B cell (primary cell): ENCODE measurements at regions not wholly inside any gene's neighbourhood (a gene's known extent, or its start where the extent isn't known, plus 50 kb on each side); places are given as distances from the start of the nearest gene placed in this dataset.

ENCODE experiments used
- EZH2 ChIP-seq: IDR thresholded peaks from 2 replicates; pipeline ENCODE4 v1.6.1; 2012; ENCODE audit warnings: borderline replicate concordance, low read depth, mild to moderate bottlenecking, moderate library complexity, low read length; ENCODE audit not compliant: insufficient read depth, poor library complexity, severe bottlenecking
- TF ChIP-seq, protein P1 (sequence below): fragments of 200-600 bp; IDR thresholded peaks from one replicate; pipeline ENCODE4 v1.8.0; 2022; ENCODE audit warnings: antibody characterized with exemption, mild to moderate bottlenecking

DNA sequence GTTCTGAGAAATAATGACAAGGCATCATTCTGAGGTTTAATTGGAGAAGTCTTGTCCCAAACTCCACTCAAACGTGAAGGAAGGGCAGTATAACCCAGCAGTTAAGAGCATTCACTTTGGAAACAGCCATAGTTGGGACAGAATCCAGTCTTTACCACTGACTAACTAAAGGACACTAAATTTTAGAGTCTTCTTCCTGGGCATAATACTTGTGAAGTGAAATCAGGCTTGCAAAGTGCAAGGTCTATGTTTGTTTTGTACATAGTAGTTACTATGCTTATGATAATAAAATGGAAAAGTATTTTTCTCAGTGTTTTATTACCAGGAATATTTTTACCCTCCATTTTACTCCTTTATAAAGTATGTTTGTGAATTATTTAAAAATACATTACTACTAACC is 748.2 kb upstream of the ID2 start:
- TF ChIP-seq EZH2 = no peak
- TF ChIP-seq, protein P1, sequence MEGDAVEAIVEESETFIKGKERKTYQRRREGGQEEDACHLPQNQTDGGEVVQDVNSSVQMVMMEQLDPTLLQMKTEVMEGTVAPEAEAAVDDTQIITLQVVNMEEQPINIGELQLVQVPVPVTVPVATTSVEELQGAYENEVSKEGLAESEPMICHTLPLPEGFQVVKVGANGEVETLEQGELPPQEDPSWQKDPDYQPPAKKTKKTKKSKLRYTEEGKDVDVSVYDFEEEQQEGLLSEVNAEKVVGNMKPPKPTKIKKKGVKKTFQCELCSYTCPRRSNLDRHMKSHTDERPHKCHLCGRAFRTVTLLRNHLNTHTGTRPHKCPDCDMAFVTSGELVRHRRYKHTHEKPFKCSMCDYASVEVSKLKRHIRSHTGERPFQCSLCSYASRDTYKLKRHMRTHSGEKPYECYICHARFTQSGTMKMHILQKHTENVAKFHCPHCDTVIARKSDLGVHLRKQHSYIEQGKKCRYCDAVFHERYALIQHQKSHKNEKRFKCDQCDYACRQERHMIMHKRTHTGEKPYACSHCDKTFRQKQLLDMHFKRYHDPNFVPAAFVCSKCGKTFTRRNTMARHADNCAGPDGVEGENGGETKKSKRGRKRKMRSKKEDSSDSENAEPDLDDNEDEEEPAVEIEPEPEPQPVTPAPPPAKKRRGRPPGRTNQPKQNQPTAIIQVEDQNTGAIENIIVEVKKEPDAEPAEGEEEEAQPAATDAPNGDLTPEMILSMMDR = no peak
